ENCODE measurements at regions not wholly inside any gene's neighbourhood (a gene's known extent, or its start where the extent isn't known, plus 50 kb on each side); places are given as distances from the start of the nearest gene placed in this dataset.
"Not testable (repeated sequence)": the region's sequence is repeated elsewhere in the genome, so short reads cannot be mapped to it uniquely, and the experiment has no call there.

DNA sequence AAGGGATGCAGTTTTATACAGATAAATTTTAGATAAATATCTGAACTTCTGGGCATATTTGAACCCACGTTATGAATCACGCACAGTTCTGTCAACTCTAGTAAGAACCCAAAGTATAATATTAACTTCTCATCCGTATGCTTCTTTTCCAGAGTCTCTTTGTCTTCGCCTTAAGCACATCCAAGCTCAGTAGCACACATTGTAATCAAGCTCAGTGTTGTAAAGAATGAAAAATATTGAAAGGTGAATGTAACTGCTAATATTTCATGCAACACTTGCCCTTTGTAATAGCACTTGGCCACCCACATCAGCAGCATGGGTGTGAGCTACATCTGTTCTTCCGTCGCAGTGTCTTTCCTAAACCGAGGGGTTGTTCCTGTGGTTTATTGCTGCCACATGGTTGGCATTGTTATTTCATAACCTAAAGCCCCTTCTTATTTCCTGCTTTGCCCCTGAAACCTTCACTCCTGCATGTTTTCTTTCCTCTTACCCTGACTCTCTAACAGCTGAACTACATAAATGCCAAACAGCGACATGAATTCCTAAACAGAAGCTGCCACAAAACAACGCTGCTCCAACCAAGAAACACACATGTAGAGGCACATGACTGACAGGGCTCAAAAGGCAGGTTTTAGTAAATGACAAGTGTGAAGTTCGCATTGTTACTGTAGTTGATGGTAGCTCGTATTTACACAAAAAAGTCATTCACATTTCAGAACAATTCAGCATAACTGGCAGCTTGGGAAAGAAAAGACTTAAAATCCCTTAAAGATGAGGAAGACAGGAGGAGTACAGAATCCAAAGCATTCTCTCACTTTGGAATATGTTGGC lies 190.1 kb upstream of the MEF2C start:
- DNase-seq (ENCODE audit: low spot score): no peak

DNA sequence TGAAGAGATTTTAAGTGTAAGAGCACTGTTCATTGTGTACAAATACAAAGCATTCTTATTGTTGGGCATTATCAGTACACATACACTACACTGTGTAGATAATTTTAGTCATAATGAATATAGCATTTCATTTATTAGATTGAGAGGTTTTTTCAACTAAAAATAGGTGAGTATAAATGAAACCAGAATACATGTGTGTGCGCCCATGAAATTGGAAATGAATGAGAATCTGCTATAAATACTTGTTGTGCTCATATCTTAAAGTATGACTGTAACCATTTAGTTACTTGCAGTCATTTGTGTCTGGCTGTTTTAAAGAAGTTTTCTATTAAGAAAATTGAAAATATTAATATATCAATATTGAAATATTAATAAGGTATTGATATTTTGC lies 189.0 kb upstream of the MEF2C start:
- DNase-seq (ENCODE audit: low spot score): no peak

DNA sequence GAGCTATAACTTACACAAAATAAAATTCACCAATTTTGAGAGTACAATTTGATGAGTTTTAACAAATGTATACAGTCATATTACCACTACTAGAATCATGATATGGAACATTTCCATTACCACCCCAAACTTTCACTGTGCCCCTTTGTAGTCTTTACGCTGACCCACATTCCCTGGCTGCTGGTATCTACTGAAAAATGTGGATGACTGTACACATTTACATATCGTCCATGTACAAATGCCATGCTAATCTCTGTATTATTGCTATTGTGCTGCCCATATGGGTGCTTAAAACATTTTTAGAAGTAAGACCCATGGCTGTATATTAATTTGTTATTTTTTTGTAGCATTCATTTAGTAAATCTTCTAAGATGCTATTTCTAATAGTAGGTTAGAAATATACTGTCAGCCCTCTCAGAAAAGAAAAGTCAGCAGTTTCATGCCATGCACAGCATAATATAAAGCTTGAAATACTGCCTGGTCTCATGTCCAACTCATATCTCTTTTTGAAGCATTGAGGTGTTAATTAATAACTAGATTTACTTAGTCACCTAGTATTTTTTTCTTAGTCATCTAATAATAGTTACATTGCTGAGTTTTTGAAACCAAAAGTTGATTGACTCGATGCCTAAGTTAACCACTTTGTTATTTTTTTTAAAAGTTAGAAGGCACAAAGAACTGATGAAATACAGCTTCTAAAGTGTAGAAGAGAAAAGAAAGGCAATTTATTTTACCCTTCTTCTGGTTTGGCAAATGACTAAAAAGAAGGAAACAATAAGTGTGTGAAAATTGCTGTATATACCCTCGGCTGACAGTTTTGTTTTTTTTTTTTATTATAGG lies 188.3 kb upstream of the MEF2C start:
- DNase-seq (ENCODE audit: low spot score): no peak

DNA sequence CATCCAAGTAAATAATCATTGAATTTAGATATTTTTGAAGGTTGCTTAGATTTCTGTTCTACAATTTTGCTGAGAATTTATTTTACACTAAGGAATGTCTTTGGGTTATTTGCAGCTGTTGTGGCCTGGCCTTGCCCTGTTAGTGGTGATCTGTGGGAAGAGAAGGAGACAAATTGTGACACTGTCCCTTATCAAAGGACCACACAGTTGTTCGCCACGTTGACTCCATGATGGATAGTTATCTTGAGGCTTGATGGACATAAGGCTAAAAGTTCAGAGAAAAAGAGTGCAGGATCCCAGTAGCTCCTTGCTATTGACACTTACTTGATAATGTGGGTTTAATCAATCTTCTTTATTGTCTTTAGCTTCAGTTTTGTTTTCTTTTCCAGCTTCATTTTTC lies 186.6 kb upstream of the MEF2C start:
- DNase-seq (ENCODE audit: low spot score): no peak

DNA sequence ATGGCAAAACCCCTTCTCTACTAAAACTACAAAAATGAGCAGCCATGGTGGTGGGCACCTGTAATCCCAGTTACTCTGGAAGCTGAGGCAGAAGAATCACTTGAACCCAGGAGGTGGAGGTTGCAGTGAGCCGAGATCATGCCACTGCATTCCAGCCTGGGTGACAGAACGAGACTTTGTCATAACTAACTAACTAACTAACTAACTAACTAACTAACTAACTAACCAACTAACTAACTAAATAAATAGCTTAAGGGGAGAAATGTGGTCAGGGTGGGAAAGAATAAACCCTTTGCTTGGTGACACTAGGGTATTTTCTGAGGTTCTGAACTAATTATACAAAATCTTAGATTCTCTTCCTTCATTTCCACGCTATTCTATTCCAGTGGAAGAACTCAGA lies 184.4 kb upstream of the MEF2C start:
- no peak for DNase-seq (ENCODE audit: low spot score)

DNA sequence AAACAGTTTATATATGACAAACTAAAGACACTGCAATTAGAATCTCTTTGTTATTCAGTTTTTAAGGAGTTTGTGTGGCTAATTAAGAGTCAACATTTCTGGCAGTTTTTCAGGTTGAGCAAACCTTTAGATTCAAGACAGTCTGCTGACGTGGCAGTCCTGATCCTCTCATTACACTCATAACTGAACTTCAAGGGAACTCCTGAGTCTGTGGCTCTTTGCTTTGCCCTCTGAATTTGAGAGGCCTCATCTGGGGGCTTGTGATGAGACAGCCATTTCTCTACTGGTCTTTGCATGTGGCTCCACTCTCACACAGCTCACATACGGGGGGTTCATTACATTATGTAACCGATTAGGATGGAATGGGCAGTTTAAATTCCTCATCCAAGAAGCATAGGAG lies 182.9 kb upstream of the MEF2C start:
- no peak for DNase-seq (ENCODE audit: low spot score)

DNA sequence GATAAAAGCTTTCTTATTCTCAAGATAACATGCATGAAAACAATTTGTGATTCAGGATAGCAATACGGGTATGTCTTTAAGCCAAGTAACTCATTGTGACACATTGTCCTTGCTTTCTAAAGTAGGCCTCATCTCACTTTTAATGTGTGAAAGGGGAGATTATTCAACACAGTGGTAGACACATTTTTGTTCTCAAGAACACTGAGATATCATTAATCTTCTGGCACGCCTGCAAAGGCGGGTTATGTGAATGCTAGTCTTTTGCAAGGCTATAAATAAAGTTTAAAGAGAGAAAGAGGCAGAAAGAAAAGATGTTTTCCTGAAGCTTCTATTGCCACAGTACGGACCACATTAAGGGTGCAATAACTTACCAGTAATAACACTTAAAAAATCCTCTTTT lies 181.8 kb upstream of the MEF2C start:
- no peak for DNase-seq (ENCODE audit: low spot score)

DNA sequence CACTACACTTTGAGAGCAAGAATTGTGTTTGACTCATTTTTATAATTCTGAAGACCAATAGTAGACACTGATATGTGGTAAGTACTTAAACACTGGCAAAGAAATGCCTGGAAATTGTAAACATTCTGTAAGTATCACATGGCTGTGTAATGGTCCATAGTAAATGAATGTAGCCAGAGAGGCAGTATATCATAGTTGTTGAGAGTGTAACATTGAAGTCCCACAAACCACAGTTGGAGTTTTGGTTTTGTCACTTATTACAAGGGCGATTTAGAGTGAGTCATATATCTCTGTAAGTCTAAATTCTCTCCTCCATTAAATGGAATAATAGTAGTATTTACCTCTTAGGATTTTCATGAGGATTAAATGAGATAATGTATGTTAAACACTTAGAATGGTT lies 181.1 kb upstream of the MEF2C start:
- DNase-seq (ENCODE audit: low spot score): no peak

DNA sequence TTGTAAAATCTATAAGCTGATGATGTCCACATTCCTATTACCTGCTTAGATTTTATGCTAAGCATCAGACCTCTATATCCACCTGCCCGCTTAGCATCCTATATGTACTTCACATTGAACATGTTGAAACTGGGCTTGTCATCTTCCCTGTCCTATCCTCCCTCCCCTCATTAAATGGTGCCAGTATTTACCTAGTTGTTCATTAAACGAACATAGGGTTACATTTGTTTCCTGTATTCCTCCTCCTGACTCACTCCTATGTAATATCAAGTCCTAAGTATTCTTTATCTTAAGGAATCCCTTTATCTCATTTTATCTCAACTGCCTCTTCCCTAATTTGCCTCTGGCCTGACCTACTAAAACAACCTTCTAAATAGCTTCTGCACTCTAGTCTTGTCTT lies 177.8 kb upstream of the MEF2C start:
- no peak for DNase-seq (ENCODE audit: low spot score)

DNA sequence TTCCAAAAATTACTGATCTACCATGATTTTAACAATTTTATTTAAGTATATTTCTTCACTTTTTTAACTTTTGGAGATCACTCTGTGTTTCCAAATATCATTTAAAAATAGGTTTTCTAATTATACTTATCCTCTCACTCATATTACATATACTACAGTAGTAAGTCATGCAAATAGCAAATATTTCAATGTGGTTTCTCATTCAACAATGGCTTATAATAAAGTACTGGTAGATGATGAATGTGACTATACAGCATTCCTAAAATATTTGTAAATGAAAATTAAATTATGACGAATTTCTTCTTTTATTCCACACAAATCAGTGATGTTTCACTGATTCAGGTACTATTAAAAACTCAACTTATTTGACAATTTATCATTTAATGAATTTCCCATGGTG lies 176.3 kb upstream of the MEF2C start:
- DNase-seq (ENCODE audit: low spot score): no peak

GRCh38 chr5:89055695-89056085 lies 172.7 kb upstream of the MEF2C start:
- DNase-seq (ENCODE audit: low spot score): no peak

DNA sequence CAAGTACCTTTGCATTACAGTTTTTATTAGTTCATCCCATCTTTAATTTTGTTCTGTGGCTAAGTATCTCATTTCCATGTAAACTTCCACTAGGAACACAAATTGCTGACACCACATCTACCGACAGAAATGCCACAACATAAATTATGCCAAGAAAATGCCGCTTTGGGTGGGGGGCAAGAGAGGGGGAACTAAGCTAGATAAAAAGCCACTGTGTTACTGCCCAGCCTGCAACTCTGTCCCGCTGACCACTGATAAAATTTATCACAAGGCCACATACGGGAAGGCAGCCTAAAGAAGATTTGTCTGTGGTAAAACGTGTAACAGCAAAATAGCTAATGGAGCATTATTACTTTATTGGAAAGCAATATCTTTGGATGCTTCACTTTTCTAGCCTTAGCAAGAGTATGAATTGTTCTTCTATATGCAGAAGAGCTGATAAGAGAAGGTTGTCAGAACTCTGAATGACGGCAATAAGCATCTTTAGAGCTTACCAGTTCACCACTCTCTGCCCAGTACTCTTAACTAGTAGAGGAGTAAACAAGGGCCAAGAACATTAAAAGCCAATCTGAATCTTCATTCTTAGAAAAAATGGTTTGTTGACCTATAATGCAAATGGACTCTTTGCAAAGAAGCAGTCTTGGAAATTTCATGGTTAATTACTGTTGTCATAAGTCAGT lies 172.2 kb upstream of the MEF2C start:
- no peak for DNase-seq (ENCODE audit: low spot score)

DNA sequence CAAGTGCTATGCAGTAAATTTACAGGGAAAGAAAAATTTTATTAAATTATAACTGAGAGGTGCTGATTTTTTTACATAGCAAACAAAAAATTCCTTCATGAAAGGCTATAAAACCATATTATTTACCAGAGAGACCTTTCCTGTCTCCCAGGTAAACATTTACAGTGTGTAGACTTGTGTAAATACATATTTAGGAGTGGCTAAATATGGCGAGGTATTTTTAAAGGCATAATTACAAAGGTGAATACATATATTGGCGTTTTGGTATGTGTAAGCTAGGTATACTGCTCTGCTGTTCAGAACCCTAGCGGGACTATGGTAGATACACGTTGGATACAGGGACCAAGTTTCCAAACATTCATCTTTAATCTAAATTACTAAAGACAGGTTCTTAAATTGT lies 170.6 kb upstream of the MEF2C start:
- DNase-seq (ENCODE audit: low spot score): no peak

DNA sequence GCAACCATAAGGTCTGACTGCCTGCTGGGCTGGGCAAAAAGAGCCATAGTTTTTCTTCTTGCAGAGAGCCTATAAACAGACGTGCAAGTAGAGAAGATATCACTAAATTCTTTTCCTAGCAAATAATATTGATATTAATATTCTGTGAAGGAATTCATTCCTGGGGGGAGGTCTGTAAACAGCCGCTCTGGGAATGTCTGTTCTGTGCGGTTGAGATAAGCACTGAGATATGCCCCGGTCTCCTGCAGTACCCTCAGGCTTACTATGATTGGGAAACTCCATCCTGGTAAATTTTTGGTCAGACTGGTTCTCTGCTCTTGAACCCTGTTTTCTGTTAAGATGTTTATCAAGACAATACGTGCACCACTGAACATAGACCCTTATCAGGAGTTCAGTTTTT lies 167.1 kb upstream of the MEF2C start:
- not testable (repeated sequence) for DNase-seq (ENCODE audit: low spot score)

- DNase-seq (ENCODE audit: low spot score): no peak
Observed at GRCh38 chr5:89047571-89047970, 164.6 kb upstream of the MEF2C start.

DNA sequence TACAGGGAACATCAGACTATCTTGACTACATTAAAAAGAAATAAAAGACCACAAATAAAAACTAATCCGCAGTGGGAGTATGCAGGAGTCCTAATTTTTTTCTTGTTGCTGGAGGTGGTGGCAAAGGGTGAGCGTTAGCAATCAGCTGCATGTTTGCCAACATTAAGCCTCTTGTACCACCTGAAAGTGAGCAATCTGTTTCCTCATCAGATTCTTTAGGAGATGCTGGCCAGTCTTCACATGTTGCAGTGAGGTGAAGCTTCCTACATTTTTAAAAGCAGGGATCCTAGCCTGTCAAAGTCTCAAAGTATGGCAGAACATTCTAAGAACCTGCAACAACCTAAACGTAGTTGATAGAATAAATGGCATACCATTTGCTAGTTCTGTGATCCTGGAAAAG lies 162.2 kb upstream of the MEF2C start:
- no peak for DNase-seq (ENCODE audit: low spot score)

- no peak for DNase-seq (ENCODE audit: low spot score)
Observed at GRCh38 chr5:89044674-89045200, 161.8 kb upstream of the MEF2C start.

- no peak for DNase-seq (ENCODE audit: low spot score)
Observed at GRCh38 chr5:89043676-89044075, 160.7 kb upstream of the MEF2C start.

- no peak for DNase-seq (ENCODE audit: low spot score)
Observed at GRCh38 chr5:89042746-89043145, 159.8 kb upstream of the MEF2C start.

DNA sequence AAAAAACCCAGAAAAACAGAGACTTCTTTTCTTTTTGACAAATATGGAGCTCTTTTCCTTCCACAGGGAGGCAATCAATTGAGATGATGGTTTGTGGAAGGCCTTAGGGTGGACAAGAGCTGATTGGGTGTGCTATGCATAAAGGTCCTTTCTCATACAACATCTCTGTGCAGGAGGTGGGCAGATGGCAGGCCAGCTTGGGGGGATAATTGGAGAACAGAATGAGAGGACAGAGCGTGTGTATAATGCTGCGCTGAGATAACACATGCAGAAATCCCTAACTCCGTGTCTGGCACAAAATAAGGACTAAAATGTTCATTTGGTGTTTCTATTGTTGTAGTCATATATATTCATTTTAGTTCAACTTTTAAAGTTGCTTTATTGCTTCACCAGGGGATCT lies 159.0 kb upstream of the MEF2C start:
- no peak for DNase-seq (ENCODE audit: low spot score)

DNA sequence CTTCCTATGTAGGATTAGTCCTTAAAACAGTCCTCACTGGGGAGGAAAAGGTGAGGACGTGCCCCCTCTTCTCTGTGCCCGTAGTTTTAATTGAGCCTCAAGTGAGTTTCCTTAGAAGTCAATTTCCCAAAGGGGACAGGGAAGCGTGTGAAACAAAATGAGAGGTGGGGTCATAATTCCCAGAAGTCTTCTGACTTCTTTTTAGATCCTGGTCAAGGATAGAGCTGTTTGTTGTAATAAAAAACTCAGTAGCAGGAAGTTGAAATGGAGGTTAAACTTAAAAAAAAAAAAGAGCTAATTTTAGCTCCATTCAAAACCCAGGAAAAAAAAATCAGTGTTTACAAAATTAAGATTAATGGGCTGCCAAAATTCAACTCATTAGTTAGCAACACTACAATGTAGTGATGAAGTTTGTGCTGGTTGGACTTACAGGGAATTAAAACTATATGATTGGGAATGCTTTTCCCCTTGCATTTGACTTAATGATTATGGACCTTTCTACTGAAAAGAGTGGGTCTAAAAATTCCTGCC lies 158.3 kb upstream of the MEF2C start:
- no peak for DNase-seq (ENCODE audit: low spot score)

DNA sequence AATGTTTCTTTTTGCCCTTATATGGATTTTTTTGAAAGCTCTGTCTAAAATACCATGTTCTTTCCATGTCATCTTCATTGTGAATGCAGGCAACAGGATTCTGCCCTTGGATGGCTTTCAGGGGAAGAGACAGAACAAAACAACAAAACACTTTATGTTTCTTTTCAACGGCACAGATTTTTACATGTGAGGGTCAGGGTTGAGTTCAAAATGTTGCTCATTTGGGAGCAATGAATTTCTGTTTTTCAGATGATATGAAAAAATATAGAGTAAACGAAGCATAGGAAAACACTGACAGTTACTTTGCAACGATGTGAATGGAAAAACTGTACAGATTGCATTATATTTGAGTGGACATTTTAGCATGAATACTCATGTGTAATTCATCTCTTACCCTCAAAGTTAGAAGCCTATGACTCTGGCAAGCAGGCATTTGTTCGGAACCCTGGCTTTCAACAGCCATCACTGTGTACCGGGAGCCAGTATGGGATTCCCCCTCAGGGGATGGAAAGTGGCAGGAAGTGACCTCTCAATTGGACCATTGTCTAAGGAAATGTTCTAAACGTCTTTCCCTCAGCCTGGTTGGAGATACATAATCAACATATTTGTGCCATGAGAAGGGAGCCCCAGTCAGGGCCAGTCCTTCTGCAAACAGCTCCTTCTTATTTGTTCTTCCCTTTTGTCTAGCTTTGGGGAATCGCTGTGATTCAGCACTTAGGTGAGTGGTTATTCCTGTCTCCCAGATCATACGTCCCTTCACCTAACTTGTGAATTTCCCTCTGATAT lies 153.9 kb upstream of the MEF2C start:
- DNase-seq (ENCODE audit: low spot score): no peak

Measured in D341Med (cell line).